ENCODE measurements at regions not wholly inside any gene's neighbourhood (a gene's known extent, or its start where the extent isn't known, plus 50 kb on each side); places are given as distances from the start of the nearest gene placed in this dataset.

GRCh38 chr1:78814176-78814575 is 164.5 kb downstream of the IFI44 start:
- no peaks in the 10 kb centered on the region for H4K20me1 ChIP-seq (ENCODE audit: insufficient read depth)
- no peak overlapping the region for H3K4me3 ChIP-seq (ENCODE audit: low read length)
- no peak overlapping the region for H3K9ac ChIP-seq (ENCODE audit: low read length)
- H3K36me3 ChIP-seq (ENCODE audit: insufficient read depth, low read length), result no peaks in the 10 kb centered on the region
- H3K27me3 ChIP-seq (ENCODE audit: insufficient read depth, low read depth, low read length), result no peaks in the 10 kb centered on the region
- TF ChIP-seq EZH2 (IDR thresholded peaks at IDR 0.05; ENCODE audit: borderline replicate concordance, insufficient read depth, low read length, poor library complexity, severe bottlenecking) (no peak), SMC3 (conservative IDR thresholded peaks at IDR 0.05; ENCODE audit: poor library complexity) (no peak), REST (IDR thresholded peaks at IDR 0.05; ENCODE audit: borderline replicate concordance) (no peak), TAF1 (IDR thresholded peaks at IDR 0.05; ENCODE audit: low read depth) (no peak)
- H3K4me2 ChIP-seq (ENCODE audit: low read length), result no peak overlapping the region
- H3K79me2 ChIP-seq (replicated peaks; ENCODE audit: insufficient read depth, low read length), result no peaks in the 10 kb centered on the region
- no peak overlapping the region for H3K27ac ChIP-seq (ENCODE audit: low read length)
- no peak overlapping the region for H2AFZ ChIP-seq (ENCODE audit: low read depth, low read length)
- H3F3A ChIP-seq (ENCODE audit: insufficient read depth, low read length, poor library complexity, severe bottlenecking), result no peaks in the 10 kb centered on the region
- H3K9me2 ChIP-seq (ENCODE audit: insufficient read depth, low read length), result no peaks in the 10 kb centered on the region
- H3K9me3 ChIP-seq (ENCODE audit: low read length), result no peaks in the 10 kb centered on the region

- H3K27me3 ChIP-seq (ENCODE audit: insufficient read depth, low read depth, low read length), result no peaks in the 10 kb centered on the region
- H4K20me1 ChIP-seq (ENCODE audit: insufficient read depth), result no peaks in the 10 kb centered on the region
- H3K4me3 ChIP-seq (ENCODE audit: low read length), result no peak overlapping the region
- no peaks in the 10 kb centered on the region for H3K9me2 ChIP-seq (ENCODE audit: insufficient read depth, low read length)
- no peaks in the 10 kb centered on the region for H3K79me2 ChIP-seq (replicated peaks; ENCODE audit: insufficient read depth, low read length)
- peaks cover 6% of the 10 kb centered on the region for H3F3A ChIP-seq (ENCODE audit: insufficient read depth, low read length, poor library complexity, severe bottlenecking)
- H2AFZ ChIP-seq (ENCODE audit: low read depth, low read length), result no peak overlapping the region
- H3K27ac ChIP-seq (ENCODE audit: low read length), result no peak overlapping the region
- H3K9ac ChIP-seq (ENCODE audit: low read length), result no peak overlapping the region
- no peak overlapping the region for H3K4me2 ChIP-seq (ENCODE audit: low read length)
- no peaks in the 10 kb centered on the region for H3K9me3 ChIP-seq (ENCODE audit: low read length)
- H3K36me3 ChIP-seq (ENCODE audit: insufficient read depth, low read length), result no peaks in the 10 kb centered on the region
- no peak for TF ChIP-seq MXI1 (conservative IDR thresholded peaks at IDR 0.05; ENCODE audit: poor library complexity, severe bottlenecking)
- no peak for TF ChIP-seq EZH2 (IDR thresholded peaks at IDR 0.05; ENCODE audit: borderline replicate concordance, insufficient read depth, low read length, poor library complexity, severe bottlenecking)
- no peak for TF ChIP-seq RAD21 (conservative IDR thresholded peaks at IDR 0.05)
- TF ChIP-seq CTCF (IDR thresholded peaks at IDR 0.05; ENCODE audit: poor library complexity, severe bottlenecking), result no peak
- no peak for TF ChIP-seq EP300 (conservative IDR thresholded peaks at IDR 0.05; ENCODE audit: poor library complexity, severe bottlenecking)
- TF ChIP-seq REST (IDR thresholded peaks at IDR 0.05; ENCODE audit: borderline replicate concordance), result no peak
- no peak for TF ChIP-seq SMC3 (conservative IDR thresholded peaks at IDR 0.05; ENCODE audit: poor library complexity)
- TF ChIP-seq TAF1 (IDR thresholded peaks at IDR 0.05; ENCODE audit: low read depth), result no peak
- no peak for TF ChIP-seq POLR2AphosphoS5 (IDR thresholded peaks at IDR 0.05)
These were observed 175.9 kb downstream of the IFI44 start for GRCh38 chr1:78825561-78825960.
